Neural cell (in vitro differentiated cells): ENCODE measurements at regions not wholly inside any gene's neighbourhood (a gene's known extent, or its start where the extent isn't known, plus 50 kb on each side); places are given as distances from the start of the nearest gene placed in this dataset.

Experiments
- CTCF ChIP-seq: fragments of 450-650 bp; IDR thresholded peaks from 2 replicates; pipeline ENCODE4 v1.5.1; 2014; ENCODE audit warnings: antibody characterized with exemption, mild to moderate bottlenecking, moderate library complexity; ENCODE audit not compliant: poor library complexity, severe bottlenecking
- POLR2AphosphoS5 ChIP-seq: IDR thresholded peaks from 2 replicates; pipeline ENCODE4 v1.6.1; 2012
- TAF1 ChIP-seq: IDR thresholded peaks from 2 replicates; pipeline ENCODE4 v1.6.1; 2012; ENCODE audit warnings: low read depth

GRCh38 chr20:9940329-9940728, 94.5 kb upstream of the ANKEF1 start:
- TF ChIP-seq CTCF (no peak), POLR2AphosphoS5 (no peak), TAF1 (no peak)
